ENCODE measurements at regions not wholly inside any gene's neighbourhood (a gene's known extent, or its start where the extent isn't known, plus 50 kb on each side); places are given as distances from the start of the nearest gene placed in this dataset.
"Not testable (repeated sequence)": the region's sequence is repeated elsewhere in the genome, so short reads cannot be mapped to it uniquely, and the experiment has no call there.

DNA sequence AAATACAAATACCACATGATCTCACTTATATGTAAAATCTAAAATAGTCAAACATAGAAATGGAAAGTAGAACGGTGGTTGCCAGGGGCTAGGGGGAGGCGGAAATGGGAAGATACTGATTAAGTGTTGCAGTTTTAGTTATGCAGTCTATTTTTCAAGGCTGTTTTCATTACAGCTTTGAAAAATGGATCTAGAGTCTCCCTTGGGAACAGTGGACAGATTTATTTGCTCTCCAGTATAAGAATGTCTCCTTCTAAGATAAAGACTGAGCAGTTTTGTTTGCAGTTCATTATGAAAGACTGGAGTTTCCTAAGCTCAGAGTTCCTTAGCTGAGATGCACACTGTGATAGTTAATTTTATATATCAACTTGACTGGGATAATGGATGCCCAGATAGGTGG is 202.5 kb downstream of the KLHL28 start:
- FAIRE-seq = no peak
- no peak for DNase-seq (ENCODE audit: insufficient read length)
- TF ChIP-seq TAF1 (IDR thresholded peaks at IDR 0.05; ENCODE audit: borderline replicate concordance, low read depth, low read length) = no peak

DNA sequence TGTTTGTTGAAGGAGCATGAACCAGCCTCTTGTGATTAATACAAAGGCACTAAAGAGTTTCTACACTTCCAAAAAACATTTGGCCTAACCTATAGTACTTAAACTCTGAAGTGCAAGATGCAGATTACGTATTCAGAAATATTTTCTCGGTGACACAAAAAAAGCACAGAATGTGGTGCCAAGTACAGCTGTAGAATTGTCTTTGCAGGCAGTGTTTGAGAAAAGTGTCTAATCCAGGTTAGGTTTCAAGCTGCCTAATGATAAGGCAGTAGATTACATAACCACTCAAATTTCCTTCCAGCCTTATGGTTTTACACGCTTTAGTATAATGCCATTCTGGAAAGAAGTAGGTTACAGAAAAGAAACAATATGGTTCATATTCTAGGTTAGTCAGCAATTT is 205.2 kb downstream of the KLHL28 start:
- TF ChIP-seq POLR2AphosphoS5 (IDR thresholded peaks at IDR 0.05; ENCODE audit: low read depth, low read length) = no peak
- DNase-seq (ENCODE audit: insufficient read length) (no peak), FAIRE-seq (no peak)

DNA sequence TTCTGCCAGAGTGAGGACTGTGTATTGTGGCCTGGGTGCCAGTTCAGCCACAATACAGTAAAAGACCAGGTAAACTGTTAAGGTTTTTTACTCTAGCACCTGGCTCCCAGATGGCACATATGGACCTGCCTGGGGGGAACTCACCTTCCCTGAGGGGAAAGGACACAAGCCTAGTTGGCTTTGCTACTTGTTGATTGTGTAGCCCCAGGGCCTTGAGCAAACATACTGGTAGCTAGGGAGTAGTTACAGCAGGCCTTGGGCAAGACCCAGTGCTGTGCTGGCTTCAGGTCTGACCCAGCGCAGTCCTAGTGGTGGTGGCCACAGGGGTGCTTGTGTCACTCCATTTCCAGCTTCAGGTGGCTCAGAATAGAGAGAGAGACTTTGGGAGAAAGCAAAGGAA is 216.4 kb downstream of the KLHL28 start:
- TF ChIP-seq TAF1 (IDR thresholded peaks at IDR 0.05; ENCODE audit: borderline replicate concordance, low read depth, low read length) (no peak), POLR2AphosphoS5 (IDR thresholded peaks at IDR 0.05; ENCODE audit: low read depth, low read length) (no peak), POLR2A (IDR thresholded peaks at IDR 0.05; ENCODE audit: low read depth, low read length) (no peak)
- DNase-seq (ENCODE audit: insufficient read length) = no peak
- no peak for FAIRE-seq

DNA sequence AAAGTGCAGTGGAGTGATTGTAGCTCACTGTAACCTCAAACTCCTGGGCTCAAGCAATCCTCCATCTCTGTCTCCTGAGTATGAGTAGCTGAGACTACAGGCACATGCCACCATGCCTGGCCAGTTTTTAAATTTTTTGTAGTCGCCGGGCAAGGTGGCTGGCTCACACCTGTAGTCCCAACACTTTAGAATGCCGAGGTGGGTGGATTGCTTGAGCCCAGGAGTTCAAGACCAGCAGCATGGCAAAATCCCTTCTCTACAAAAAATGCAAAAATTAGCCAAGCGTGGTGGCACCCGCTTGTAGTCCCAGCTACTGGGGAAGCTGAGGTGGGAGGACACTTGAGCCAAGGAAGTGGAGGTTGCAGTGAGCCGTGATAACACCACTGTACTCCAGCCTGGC is 219.5 kb downstream of the KLHL28 start:
- TF ChIP-seq POLR2A (IDR thresholded peaks at IDR 0.05; ENCODE audit: low read depth, low read length) = no peak
- TF ChIP-seq POLR2AphosphoS5 (IDR thresholded peaks at IDR 0.05; ENCODE audit: low read depth, low read length) = no peak
- no peak for TF ChIP-seq TAF1 (IDR thresholded peaks at IDR 0.05; ENCODE audit: borderline replicate concordance, low read depth, low read length)
- no peak for FAIRE-seq
- DNase-seq (ENCODE audit: insufficient read length) = no peak

DNA sequence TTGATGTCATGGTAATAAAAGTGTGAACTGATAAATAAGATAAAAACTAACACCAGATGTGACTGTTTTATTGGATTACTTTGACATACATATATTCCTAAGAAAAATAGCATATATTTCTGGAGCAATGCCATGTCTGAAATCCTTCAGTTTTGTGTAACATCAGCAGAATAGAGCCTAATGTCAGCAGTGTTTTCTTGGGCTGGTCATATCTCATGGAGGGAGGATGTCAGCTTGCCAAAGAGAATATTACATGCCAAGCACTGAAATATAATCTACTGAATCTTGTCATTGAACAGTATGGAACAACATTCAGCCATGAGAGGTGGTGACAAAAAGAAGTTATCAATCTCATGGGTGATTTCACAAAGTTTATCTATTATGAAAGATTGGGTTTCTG is 220.3 kb downstream of the KLHL28 start:
- TF ChIP-seq POLR2AphosphoS5 (IDR thresholded peaks at IDR 0.05; ENCODE audit: low read depth, low read length) (no peak), TAF1 (IDR thresholded peaks at IDR 0.05; ENCODE audit: borderline replicate concordance, low read depth, low read length) (no peak), POLR2A (IDR thresholded peaks at IDR 0.05; ENCODE audit: low read depth, low read length) (no peak)

DNA sequence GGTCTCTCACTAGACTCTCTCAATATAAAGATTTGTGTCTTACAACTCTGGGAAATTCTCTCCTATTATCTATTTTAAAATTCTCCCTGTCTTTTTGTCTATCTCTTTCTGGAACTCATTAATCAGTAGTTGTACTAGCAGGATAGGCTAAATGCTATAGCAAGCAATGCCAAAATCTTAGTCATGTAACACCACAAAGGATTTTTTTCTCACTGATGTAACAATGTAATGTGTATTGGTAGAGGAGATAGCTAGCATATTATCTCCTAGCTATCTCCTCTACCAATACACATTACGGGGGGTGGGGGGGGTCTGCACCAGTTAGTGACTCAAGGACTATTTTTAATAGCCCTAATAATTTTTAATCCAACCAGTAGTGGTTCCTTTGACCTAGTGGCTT is 225.4 kb downstream of the KLHL28 start:
- DNase-seq (ENCODE audit: insufficient read length) = no peak
- TF ChIP-seq TAF1 (IDR thresholded peaks at IDR 0.05; ENCODE audit: borderline replicate concordance, low read depth, low read length) = no peak
- no peak for TF ChIP-seq POLR2AphosphoS5 (IDR thresholded peaks at IDR 0.05; ENCODE audit: low read depth, low read length)
- no peak for TF ChIP-seq POLR2A (IDR thresholded peaks at IDR 0.05; ENCODE audit: low read depth, low read length)
- no peak for FAIRE-seq

More for the DNA sequence above, 220.3 kb downstream of the KLHL28 start:
- FAIRE-seq = no peak
- no peak for DNase-seq (ENCODE audit: insufficient read length)

DNA sequence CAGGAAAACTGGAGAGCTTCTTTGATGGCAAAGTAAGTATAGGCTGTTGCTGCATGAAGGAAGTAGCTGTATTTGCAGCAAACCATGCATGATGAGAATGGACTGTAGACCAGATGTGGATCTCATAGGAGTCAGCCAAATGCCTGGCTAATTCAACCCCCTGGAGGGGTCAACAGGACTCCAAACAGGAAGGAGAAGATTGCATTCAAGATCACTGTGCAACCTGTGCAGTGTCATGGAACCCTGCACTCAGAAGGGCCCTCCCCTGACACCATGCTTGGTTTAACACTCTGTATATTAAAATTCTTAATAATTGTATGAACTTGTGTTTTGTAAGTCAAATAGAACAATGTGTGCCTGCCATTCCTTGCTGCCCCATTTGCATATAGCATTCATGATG is 225.1 kb upstream of the FSCB start:
- FAIRE-seq = no peak

DNA sequence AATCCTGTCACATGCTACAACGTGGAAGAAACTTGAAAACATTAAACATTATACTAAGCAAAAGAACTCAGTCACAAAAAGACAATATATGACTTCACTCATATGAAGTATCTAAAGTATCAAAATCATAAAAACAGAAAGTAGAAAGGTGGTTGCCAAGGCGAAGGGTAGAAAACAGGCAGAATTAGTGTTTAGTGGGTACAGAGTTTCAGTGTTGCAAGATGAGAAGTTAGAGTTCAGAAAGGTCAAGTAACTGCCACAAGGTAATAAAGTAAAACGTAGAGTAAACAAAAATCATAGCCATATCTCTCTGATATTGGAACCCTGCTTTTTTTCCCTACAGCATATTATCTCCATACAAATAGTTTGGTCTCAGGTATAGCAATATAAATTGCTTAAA is 223.8 kb upstream of the FSCB start:
- no peak for TF ChIP-seq POLR2A (IDR thresholded peaks at IDR 0.05; ENCODE audit: low read depth, low read length)
- TF ChIP-seq POLR2AphosphoS5 (IDR thresholded peaks at IDR 0.05; ENCODE audit: low read depth, low read length) = no peak
- no peak for TF ChIP-seq TAF1 (IDR thresholded peaks at IDR 0.05; ENCODE audit: borderline replicate concordance, low read depth, low read length)
- no peak for FAIRE-seq

More for the DNA sequence above, 225.1 kb upstream of the FSCB start:
- TF ChIP-seq POLR2AphosphoS5 (IDR thresholded peaks at IDR 0.05; ENCODE audit: low read depth, low read length) (no peak), TAF1 (IDR thresholded peaks at IDR 0.05; ENCODE audit: borderline replicate concordance, low read depth, low read length) (no peak), POLR2A (IDR thresholded peaks at IDR 0.05; ENCODE audit: low read depth, low read length) (no peak)
- DNase-seq (ENCODE audit: insufficient read length) = no peak

DNA sequence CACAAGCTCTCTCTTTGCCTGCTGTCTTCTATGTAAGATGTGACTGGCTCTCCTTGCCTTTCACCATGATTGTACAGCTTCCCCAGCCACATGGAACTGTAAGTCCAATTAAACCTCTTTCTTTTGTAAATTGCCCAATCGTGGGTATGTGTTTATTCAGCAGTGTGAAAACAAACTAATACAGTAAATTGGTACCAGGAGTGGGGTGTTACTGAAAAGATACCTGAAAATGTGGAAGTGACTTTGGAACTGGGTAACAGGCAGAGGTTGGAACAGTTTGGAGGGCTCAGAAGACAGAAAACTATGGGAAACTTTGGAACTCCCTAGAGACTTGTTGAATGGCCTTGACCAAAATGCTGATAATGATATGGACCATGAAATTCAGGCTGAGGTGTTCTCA is 214.3 kb upstream of the FSCB start:
- FAIRE-seq; DNase-seq (ENCODE audit: insufficient read length): not testable (repeated sequence)

More for the DNA sequence above, 223.8 kb upstream of the FSCB start:
- DNase-seq (ENCODE audit: insufficient read length) = no peak

DNA sequence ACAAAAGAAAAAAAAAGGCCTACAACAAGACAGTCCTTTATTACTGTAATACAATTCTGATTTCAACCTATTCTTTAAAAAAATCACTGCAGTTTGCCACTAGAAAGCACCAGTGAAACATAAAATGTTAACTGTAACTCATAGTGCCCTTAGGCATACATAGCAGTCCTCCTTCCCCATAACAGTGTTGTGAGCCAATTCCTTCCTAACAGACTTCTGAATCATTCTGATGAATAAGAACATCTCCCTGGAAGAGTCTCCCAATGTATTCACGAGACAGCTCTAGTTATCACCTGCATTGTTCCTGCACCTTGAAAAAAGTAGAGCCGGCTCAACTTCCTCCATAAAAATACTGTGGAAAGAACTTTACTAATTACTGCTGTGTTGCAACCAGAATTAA is 213.6 kb upstream of the FSCB start:
- TF ChIP-seq TAF1 (IDR thresholded peaks at IDR 0.05; ENCODE audit: borderline replicate concordance, low read depth, low read length) (no peak), POLR2AphosphoS5 (IDR thresholded peaks at IDR 0.05; ENCODE audit: low read depth, low read length) (no peak), POLR2A (IDR thresholded peaks at IDR 0.05; ENCODE audit: low read depth, low read length) (no peak)
- FAIRE-seq = no peak
- DNase-seq (ENCODE audit: insufficient read length) = no peak

DNA sequence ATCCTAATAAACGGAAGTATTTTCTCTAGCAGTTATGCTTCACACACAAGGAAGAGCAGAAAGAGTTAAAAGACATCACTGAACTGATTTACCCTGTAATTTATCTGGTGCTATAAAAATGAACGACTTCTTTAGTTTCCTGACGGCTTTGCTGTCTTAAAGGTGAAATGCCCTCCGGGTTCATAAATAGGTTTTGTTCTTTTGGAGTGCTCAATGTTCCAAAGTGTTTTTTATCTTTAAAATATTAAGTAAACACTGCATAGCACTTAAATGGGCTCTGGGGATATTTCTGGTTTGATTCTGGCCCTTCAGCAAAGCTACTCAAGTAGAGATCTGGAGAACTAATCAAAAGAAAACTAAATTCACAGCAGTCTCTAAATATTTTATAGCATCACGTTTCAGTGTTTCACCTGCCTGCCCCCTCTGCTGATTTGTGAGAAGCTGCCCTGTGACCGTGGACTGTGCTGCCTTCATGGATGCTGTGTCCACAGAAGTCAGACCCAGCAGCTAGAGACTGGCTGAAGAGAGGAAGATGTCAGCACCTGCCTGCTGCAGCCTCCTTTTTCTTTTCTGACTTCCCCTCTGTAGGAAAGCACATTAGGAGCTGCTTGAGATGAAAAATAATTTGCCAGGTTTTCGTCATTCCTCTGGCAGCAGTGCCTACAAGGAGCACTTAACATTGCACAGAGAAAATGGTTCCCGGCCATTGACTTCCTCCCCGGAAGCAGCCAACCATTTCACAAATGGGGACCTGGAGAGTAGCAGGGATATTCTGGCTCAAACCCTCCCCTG is 205.1 kb upstream of the FSCB start:
- no peak for TF ChIP-seq TAF1 (IDR thresholded peaks at IDR 0.05; ENCODE audit: borderline replicate concordance, low read depth, low read length)
- no peak for TF ChIP-seq POLR2AphosphoS5 (IDR thresholded peaks at IDR 0.05; ENCODE audit: low read depth, low read length)
- TF ChIP-seq POLR2A (IDR thresholded peaks at IDR 0.05; ENCODE audit: low read depth, low read length) = no peak
- FAIRE-seq (no peak), DNase-seq (ENCODE audit: insufficient read length) (no peak)

DNA sequence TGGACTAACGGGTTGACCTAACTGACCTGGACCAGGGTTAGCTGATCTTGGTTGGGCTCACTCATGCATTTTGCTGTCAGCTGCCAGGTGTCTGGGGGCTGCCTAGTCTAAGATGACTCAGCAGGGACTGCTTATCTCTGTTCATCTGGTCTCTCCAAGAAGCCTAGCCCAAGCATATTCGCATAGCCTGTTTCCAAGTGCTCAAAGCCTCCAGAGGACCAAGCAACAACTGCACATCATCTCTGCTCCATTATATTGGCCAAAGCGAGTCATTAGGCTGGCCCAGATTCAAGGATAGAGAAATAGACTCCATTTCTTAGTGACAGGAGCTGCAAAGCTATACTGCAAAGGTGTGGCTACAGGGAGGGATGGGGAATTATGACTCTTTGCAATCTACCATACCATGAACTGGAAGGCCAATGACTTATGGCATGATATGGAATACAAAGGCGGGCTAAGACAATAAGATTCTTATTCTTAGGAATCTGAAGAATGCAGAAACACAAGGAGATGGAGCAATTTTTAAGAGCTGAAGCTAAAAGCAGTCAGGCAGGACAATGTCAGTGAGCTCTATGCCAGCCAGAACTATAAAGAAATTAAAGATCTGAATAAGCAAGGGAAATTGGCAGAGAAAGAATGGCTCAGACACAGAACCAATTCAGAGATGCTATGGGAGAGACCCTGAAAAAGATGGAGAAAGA is 194.6 kb upstream of the FSCB start:
- no peak for DNase-seq (ENCODE audit: insufficient read length)
- TF ChIP-seq POLR2AphosphoS5 (IDR thresholded peaks at IDR 0.05; ENCODE audit: low read depth, low read length) (no peak), POLR2A (IDR thresholded peaks at IDR 0.05; ENCODE audit: low read depth, low read length) (no peak), TAF1 (IDR thresholded peaks at IDR 0.05; ENCODE audit: borderline replicate concordance, low read depth, low read length) (no peak)
- no peak for FAIRE-seq
